VCaP (cell line): ENCODE measurements at regions not wholly inside any gene's neighbourhood (a gene's known extent, or its start where the extent isn't known, plus 50 kb on each side); places are given as distances from the start of the nearest gene placed in this dataset.
"Not testable (repeated sequence)": the region's sequence is repeated elsewhere in the genome, so short reads cannot be mapped to it uniquely, and the experiment has no call there.

Experiments used
- H3K27ac ChIP-seq: fragments of 450-650 bp; 2 replicates; pipeline ENCODE4 v1.5.1; 2017
- CTCF ChIP-seq: fragments of 450-650 bp; conservative IDR thresholded peaks from 2 replicates; pipeline ENCODE4 v1.5.1; 2017; ENCODE audit warnings: mild to moderate bottlenecking, moderate library complexity

DNA sequence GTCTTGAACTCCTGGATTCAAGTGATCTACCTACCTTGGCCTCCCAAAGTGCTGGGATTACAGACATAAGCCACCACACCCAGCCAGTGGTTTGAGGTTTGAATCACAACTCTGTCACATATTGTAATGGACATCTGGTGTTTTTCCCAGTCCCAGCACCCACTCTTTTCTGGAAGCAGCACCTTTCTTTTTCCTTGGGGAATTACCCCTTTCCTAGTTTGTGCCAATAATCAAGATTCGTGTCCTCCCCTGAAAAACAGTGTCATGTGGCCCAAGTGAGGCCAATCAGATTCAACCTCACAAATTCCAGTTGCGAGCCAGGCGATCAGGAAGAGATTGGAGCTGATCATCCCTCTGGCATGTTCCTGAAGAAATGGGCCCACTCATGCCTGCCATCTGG lies 71.7 kb upstream of the SGK1 start:
- H3K27ac ChIP-seq: no peak overlapping the region
- TF ChIP-seq CTCF: no peak

GRCh38 chr6:134389129-134389528 lies 71.2 kb upstream of the SGK1 start:
- TF ChIP-seq CTCF: no peak

GRCh38 chr6:134386482-134386881 lies 68.6 kb upstream of the SGK1 start:
- H3K27ac ChIP-seq: not testable (repeated sequence)

More at GRCh38 chr6:134389129-134389528, 71.2 kb upstream of the SGK1 start:
- H3K27ac ChIP-seq: no peak overlapping the region

DNA sequence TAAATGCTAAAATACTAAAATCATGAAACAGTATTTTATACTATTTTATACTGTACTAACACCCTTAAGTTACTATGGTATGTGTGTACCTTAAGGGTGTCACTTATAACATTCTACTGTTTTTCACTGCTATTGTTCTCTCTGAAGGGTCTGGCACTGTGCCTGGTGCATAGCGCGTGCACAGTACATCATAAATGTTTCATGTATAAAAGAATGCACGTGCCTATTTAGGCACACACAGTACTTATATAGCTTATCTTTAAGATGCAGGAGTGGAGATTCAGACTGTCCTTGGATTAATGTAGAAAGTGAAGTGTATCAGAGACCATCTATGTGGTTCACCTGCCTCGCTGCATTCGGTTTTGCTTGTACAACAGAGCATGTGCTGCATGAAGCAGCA lies 64.0 kb upstream of the SGK1 start:
- no peak overlapping the region for H3K27ac ChIP-seq
- no peak for TF ChIP-seq CTCF

- 0 out of 2 replicates have a peak overlapping the region, but pooled peaks have one; percentile 30 for H3K27ac ChIP-seq
- no peak for TF ChIP-seq CTCF
Measured at GRCh38 chr6:134379599-134379998, 61.7 kb upstream of the SGK1 start.

- H3K27ac ChIP-seq: 0 out of 2 replicates have a peak overlapping the region, but pooled peaks have one; percentile 30
- no peak for TF ChIP-seq CTCF
Measured at GRCh38 chr6:134379076-134379475, 61.2 kb upstream of the SGK1 start.

DNA sequence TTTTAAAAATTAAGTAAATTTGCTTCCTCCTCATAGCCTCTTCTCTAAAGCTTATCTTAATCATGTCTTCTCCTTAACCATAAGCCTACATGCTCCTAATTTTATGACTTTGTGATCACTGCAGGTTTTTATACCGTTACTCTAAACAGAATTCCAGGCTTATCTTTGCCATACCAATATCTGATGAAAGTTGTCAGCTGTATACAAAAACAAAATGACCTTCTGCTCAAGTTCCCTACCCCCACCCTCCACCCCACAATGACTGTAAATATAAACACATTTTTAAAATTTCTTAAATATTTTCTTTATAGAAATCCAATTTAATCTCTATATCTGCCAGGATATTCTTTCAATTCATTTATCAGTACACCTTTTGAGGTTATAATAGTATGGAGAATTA lies 60.5 kb upstream of the SGK1 start:
- no peak overlapping the region for H3K27ac ChIP-seq
- no peak for TF ChIP-seq CTCF

- H3K27ac ChIP-seq: no peak overlapping the region
- TF ChIP-seq CTCF: no peak
Measured at GRCh38 chr6:134376785-134377184, 58.9 kb upstream of the SGK1 start.
